D721Med (cell line): ENCODE measurements at regions not wholly inside any gene's neighbourhood (a gene's known extent, or its start where the extent isn't known, plus 50 kb on each side); places are given as distances from the start of the nearest gene placed in this dataset.

ENCODE experiments used
- DNase-seq: peaks from one replicate; pipeline ENCODE4 v3.0.0; 2011; ENCODE audit warnings: low spot score; ENCODE audit not compliant: insufficient read length
- FAIRE-seq: peaks from 2 replicates; lab custom pipeline; 2011; peaks lifted over from hg19 to GRCh38; lab: Jason Lieb, UNC
- TF ChIP-seq, protein P1 (sequence below): IDR thresholded peaks from 2 replicates; pipeline ENCODE4 v1.5.1; 2012; ENCODE audit warnings: mild to moderate bottlenecking, control low read depth; ENCODE audit not compliant: insufficient read depth; ENCODE audit errors: missing control alignments

- FAIRE-seq (no peak), DNase-seq (no peak)
- TF ChIP-seq, protein P1, sequence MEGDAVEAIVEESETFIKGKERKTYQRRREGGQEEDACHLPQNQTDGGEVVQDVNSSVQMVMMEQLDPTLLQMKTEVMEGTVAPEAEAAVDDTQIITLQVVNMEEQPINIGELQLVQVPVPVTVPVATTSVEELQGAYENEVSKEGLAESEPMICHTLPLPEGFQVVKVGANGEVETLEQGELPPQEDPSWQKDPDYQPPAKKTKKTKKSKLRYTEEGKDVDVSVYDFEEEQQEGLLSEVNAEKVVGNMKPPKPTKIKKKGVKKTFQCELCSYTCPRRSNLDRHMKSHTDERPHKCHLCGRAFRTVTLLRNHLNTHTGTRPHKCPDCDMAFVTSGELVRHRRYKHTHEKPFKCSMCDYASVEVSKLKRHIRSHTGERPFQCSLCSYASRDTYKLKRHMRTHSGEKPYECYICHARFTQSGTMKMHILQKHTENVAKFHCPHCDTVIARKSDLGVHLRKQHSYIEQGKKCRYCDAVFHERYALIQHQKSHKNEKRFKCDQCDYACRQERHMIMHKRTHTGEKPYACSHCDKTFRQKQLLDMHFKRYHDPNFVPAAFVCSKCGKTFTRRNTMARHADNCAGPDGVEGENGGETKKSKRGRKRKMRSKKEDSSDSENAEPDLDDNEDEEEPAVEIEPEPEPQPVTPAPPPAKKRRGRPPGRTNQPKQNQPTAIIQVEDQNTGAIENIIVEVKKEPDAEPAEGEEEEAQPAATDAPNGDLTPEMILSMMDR, result no peak
These were observed 391.3 kb upstream of the GRM3 start for GRCh38 chr7:86252406-86252805.

DNA sequence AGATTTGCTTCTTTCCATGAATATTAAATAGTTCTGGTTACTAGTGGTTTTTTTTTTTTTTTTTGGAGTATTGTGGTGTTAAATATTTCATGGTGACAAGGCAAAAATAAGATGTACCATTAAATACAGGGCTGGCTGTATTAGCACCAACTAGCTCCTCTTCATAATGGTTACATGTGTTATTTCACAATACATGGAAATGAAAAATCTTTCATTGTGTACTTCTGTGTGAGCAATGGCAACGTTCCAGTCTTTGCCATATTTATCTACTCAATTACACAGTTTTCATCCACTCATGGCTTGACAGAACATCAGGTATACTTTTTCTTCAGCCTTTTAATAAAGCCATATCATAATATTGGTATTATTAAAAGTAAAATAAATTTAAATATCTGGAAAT, 394.7 kb upstream of the GRM3 start:
- FAIRE-seq (no peak), DNase-seq (no peak)
- TF ChIP-seq, protein P1, result no peak

GRCh38 chr7:86243171-86243570, 400.5 kb upstream of the GRM3 start:
- DNase-seq (no peak), FAIRE-seq (no peak)
- TF ChIP-seq, protein P1, result no peak

DNA sequence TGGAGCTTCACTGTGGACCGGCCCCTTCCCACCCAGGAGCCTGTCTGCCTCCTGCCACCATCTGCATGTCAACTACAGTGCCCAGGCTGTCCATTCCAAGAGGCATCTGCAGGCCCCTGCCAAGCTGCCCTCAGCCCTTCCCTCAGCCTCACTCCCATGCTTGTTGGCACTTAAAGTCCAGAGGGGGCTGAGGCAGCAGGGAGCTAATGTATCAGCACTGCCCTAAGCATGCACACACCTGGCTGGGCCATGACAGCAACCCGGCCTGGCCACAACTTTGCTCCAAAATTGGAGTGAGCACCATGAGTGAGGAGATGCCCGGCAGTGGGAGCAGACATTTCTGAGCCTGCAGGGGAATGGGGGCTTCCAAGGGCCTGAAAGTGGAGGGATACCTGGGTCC, 417.5 kb upstream of the GRM3 start:
- FAIRE-seq (no peak), DNase-seq (no peak)
- TF ChIP-seq, protein P1, result no peak

- FAIRE-seq, result no peak
- TF ChIP-seq, protein P1, result no peak
- DNase-seq, result no peak
These were observed 420.9 kb upstream of the GRM3 start for GRCh38 chr7:86222806-86223205.

GRCh38 chr7:86214734-86215133, 429.0 kb upstream of the GRM3 start:
- TF ChIP-seq, protein P1, result no peak
- FAIRE-seq (no peak), DNase-seq (no peak)

DNA sequence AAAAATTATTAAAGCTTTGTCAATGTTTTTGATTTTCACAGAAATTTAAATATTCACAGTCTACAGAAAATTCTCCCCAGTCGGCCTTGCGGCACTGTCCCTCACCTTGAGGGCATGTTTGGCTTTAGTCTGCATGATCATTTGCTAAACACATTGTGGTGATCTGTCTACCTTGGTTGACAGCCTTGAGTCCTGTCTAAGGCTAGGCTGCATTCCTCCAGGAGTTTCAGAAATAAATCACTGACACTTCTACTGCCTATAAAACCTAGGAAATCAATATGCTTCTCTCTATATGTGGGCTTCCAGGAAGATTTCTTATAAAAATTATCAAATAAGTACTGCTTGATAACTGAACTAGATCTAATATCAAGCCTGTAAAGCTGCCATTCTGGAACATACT, 430.7 kb upstream of the GRM3 start:
- FAIRE-seq (no peak), DNase-seq (no peak)
- TF ChIP-seq, protein P1, result no peak
